HG03575 (cell line): ENCODE measurements at regions not wholly inside any gene's neighbourhood (a gene's known extent, or its start where the extent isn't known, plus 50 kb on each side); places are given as distances from the start of the nearest gene placed in this dataset.

ENCODE experiments used
- ATAC-seq: cut with Tn5 transposase; IDR thresholded peaks from one replicate; pipeline ENCODE4 v1.9.1; 2021; ENCODE audit not compliant: unreplicated experiment, insufficient number of reproducible peaks, low FRiP score; ENCODE audit errors: extremely low read depth

DNA sequence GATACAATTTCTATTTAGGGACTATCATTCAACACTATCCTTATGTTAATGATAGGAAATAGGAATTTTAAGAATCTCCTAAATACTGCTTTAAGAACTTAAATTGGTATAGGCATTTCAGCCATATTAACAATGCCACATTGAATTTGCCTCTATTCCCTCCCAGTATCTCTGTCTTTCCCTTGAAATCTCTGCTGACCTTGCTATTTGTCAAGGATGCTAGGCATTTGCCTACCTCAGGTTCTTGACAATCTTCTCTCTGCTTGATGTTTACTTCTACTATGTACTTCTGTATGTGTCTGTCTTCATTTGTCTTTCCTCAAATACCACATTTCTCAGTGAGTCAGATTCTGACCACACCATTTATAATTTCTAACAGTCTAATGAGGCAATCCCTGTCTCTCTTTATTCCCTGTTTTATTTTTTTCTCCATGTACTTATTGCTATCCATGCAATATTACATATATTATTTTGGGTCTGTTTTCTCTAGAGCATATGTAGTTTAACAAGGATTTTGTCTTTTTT lies 1461.4 kb upstream of the CDH9 start:
- ATAC-seq = no peak

DNA sequence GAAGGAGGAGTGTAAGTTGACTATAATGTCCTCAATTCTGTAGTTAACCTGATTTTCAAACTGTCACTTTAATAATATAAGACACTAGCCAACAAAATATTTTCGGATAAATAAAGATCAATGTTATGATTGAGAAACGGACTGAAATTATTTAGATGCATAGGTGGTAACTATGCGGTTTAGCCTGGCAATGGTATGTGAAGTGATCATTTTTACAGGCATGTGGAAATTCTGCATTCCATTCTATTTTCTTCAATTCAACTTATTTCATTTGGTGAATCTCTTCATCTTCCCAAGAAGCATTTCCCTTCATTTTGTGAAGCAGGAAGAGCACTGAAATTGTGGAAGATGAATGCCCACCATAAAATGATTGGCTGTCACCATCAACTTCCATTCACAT lies 1457.5 kb upstream of the CDH9 start:
- no peak for ATAC-seq

DNA sequence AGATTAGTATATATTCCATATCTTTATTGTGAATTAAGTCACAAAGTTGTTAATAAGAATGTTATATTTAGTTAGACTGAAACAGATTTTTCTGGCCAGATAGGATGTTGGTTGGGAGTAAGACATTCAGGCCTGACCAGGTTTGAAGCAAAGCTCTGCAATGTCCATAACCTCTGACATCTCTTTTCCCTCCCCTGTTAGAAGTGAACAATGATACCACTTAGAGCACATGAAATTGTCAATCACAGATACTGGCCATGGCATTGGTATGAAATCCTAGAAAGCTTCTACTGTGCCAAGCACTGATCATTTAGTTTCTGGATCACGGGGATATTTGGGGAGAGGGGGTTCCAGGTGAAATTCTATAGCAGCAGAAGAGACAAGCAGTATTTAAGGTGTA lies 1455.1 kb upstream of the CDH9 start:
- no peak for ATAC-seq

DNA sequence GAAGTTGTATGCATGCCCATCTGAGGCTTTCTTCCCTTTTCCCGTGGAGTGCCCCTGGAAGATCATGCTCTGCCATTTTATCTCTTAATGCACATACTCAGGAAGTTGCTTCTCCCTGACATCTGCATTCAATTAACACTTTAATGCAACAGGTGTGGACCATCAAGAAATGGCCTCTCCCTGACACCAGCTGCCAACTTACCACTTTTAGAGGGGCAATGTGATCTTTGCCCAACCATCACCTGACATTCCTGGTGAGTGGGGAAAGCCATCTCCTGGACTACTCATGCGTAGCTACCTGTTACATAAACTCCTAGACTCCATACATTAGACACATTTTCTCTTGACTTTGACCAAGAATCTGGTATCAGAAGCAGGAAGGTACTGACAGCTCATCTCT lies 1450.4 kb upstream of the CDH9 start:
- ATAC-seq = no peak

DNA sequence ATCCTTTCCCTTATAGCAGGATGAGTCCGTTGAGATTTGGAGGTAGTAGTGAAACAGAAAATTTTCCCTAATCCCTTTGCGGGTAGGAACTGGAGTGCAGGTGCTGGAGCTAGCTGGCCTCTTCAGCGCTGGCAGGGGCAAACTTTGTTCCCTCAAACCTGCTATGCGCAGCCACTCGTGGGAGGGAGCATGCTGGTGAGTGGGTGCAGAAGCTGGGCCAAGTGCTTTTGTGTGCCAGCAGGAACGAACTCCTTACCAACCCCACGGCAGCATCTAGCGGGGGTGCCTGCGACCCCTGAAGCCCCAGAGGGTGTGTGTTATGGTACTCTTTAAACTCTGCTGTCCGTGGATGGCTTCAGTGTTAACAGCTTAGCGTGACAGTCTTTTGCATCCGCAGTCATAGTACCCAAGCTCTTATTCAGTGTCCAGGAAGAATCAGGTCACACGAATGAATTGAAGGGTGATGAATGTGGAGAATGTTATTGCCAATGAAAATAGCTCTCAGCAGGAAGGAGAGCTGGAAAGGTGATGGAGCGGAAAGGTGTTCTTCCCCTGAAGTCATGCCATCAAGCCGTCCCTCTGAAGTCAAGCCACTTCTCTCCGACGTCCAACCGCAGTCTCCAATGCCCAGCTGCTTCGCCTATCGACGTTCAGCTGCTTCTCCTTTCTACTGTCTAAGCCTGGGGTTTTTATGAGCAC lies 1445.1 kb upstream of the CDH9 start:
- no peak for ATAC-seq

DNA sequence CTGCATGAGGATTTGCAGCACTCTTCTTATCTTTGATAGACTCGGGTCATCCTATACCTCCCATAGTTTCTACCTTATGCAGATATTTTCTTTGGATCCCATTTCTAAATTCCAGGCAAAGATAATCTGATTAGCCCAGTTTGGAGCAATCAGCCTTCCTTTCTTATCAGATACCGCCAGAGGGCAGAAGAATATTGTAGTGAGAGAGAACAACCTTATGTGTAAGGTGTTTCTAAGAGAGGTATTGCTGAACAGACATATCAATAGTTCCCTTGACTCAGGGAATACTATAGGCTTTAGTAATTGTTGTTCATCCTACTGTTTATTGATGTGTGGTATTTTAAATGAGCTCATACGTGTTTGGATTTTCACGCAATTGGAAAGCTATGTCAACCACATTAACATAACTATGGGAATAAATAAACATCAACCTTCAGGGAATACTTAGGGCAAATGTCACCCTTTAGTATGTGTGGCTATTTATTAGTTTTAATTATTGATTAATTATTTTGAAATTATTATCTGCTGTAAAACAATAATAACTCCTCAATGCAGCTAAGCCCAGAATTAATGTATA lies 1435.2 kb upstream of the CDH9 start:
- ATAC-seq = no peak

DNA sequence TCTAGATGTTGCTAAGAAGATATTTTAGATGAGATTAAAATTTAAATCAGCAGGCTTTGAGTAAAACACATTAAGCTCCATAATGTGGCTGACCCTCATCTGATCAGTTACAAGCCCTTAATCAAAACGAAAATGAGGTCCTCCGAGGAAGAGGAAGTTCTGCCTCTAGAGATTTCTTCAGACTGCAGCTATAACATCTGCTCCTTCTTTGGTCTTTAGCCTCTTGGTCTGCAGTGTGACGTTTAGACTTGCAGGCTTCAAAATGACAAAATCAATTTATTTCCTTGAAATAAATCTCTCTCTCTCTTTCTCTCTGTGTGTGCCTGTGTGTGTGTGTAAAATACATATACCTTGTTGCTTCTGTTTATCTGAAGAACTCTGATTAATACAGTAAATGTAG lies 1429.8 kb upstream of the CDH9 start:
- ATAC-seq = no peak

DNA sequence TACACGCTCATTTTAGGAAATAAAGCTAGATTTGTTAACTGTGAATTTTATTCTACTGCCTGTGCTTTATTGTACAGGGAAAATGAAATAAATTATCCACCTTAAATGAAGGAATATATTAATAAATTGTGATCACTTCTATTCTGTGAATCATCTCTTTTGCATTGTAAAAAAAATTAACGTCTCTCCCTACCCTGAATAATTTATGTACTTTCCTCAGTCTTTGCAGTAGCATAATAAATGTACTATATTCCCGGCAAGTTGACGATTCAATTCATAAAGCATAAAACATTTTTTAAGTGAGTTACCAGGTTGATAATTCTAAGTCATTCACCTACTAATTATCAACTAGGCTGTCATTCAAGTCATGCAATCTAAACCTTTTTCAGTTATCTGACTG lies 1425.3 kb upstream of the CDH9 start:
- no peak for ATAC-seq

DNA sequence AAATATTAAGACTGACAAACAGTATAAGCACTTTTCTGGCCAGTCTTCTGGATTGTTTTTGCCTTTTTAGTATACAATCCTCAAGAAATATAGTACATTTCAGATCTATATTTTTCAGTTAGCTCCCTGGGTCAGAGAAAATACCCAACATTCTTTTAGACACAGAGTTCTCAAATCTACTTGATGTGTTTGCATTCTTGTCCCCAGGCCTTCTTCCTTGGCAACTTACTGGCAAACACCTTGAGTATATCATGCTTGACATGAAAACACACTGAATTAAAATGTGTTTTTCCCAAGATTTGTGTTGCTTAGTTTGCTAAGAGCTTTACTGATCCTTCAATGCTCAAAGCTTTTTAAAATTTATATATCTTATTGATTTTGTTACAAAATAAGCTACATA lies 1413.1 kb upstream of the CDH9 start:
- no peak for ATAC-seq

DNA sequence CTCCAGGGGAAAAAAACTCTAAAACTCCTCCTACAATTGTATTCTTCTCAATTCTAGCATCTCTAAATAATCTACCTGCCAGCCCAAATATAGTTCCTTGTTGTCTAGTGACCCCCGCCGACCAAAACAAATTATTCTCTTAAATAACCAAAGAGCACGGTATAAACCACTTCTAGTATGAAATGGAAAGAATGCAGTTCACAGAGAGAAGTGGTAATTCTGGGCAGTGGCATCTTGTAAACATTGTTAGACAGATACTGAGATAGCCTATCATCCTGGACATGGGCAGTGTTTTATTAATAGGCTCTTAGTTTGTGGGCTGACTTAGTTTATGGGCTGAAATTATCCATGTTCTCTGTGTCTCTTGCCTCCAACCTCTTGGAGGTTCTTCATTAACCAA lies 1412.6 kb upstream of the CDH9 start:
- ATAC-seq = no peak

DNA sequence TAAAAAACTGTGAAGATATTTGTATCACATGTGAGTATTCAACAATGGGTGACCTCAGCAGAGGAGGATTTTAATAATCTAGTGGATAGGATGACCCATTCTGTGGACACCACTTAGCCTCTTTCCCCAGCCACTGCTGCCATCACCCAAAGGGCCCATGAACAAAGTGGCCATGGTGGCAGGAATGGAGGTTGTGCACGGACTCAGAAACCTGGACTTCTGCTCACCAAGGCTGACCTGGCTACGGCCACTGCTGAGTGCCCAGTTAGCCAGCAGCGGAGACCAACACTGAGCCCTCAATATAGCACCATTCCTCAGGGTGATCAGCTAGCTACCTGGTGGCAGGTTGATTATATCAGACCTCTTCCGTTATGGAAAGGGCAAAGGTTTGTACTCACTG lies 1410.4 kb upstream of the CDH9 start:
- ATAC-seq = no peak

DNA sequence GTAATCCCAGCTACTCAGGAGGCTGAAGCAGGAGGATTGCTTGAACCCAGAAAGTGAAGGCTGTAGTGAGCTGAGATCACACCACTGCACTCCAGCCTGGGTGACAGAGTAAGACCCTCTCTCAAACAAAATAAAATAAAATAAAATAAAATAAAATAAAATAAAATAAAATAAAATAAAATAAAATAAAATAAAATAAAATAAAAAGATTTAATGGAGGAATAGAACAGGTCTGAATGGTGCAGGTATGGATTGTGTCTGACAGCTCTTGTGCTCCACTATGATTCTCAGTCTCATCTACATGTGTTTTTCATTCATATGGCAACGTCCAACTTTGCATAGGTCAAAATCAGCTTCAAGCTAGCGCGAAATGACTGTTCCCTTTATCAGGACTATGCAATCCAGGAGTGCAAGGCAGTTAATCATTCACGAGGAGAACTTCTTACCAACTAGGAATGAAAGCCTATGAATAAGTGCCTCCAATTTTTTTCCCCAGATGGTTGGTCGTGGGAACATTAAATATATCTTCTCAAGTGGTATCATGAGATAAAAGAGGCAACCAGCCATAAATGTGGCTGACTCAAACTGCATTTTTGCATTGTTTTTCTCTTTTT lies 1392.3 kb upstream of the CDH9 start:
- no peak for ATAC-seq

DNA sequence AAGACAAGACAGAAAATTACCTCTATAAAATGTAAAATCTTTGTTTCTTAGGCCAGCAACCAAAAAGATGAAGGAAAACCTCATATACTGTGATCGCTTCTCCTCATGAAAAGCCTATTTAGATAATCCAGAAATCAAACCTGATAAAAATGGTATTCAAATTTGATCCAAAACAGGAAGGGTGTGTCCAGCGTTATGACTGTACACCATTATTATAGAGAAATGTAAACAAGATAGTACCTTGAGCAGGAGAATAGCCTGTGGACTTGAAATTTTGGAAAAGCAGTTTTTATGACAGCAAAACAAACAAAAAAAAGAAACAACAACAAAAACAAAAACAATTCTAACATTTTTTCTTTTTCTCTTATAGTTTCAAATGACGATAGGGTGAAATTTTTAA lies 1382.8 kb upstream of the CDH9 start:
- no peak for ATAC-seq

DNA sequence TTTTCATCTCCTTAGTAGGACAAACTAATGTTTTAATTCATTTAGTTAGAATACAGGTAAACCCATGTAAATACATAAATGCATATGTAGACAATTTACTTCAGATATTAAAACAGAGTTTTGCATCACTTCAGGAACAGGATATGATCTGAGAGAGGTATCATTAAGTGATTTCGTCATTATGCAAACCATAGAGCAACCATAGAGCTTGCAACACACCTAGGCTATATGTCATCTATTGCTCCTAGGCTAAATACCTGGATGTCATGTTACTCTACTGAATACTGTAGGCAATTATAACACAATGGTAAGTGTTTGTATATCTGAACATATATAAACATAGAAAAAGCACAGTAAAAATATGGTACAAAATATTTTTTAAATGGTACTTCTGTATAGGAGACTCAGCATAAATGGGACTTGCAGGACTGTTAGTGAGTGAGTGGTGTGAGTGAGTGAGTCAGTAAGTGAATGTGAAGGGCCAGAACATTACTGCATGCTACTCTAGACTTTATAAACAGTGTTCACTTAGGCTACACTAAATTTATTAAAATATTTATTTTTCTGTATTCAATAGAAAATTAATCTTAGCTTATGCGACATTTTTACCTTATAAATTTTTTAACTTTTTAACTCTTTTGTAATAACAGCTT lies 1377.5 kb upstream of the CDH9 start:
- no peak for ATAC-seq

DNA sequence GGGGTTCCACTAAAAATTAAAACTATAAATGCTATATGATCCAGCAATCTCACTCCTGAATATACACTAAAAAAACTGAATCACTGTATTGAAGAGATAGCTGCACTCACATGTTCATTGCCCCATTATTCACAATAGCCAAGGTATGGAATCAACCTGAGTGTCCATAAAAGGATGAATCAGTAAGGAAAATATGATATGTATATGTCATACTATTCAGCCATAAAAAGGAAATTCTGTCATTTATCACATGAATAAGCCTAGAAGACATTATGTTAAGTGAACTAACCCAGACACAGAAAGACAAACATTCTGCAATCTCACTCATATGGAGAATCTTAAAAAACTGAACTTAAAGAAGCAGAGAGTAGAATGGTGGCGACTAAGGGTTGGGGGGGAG lies 1376.2 kb upstream of the CDH9 start:
- ATAC-seq = no peak

DNA sequence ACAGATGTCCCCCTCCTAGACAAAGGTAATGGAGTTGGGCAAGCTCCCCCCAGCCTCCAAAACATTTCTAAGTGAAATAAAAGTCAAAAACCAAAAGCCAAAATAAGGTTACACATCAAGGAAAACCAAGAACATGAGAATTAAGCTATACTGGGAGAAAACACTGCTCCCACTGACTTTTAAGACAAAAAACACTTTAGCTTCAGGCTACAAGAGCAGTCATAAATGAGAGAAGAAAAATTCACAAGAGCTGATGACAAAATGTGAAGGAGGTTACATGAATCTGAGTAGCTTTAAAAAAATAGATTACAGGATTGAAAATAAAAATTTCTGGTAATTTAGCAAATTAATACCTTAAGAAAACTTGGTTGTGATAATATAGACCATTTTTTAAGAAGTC lies 1370.3 kb upstream of the CDH9 start:
- no peak for ATAC-seq

DNA sequence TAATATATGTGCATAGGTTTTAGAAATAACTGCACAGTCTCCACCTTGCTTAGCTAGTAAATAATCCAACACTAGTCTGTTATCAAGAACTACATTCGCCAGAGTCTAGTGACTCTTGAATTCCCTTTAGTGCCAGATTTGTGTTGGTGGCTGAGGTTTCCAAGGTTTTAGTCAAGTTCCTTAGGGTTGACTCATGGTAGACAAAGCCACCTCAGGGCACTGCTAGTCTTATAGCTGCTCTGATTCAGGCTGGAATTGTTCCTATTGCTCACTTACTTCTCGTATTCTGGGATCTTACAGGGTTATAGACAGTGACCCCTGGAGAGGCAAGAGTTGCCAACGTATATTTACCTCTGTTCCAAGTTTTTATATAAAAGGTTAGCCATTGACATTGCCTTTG lies 1369.8 kb upstream of the CDH9 start:
- no peak for ATAC-seq

DNA sequence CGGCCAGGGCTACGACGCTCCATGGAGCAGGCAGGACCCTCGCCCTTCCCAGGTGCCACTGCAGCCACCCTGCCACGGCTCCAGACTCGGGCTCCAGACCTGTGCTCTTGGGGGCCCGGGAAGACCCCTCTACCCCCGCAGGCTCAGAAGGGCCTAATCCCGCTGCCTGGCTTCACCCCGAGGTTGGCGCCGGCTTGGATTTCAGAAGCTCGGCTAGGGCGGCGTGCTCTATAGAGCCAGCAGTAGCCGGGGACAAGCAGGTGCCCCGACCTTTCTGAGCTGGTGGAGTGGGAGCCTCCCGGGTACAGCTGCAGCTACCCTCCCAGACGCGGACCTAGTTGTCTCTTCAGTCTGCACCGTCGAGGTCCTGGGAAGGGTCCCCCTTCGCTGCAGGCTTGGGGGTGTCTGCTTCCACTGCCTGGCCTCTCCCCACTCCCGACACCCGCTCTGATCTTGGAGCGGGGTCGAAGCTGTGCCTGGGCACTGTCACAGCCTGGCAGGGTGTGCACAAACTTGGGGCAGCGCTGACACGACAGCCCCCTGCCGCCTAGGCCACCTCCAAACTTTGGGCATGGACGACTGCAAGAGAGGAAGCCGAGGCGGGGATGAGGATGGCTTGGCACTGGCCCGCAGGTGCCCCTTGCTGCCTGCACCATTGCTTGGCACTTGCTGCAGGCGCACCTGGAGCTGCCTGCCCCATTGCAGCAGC lies 1366.1 kb upstream of the CDH9 start:
- ATAC-seq = no peak

DNA sequence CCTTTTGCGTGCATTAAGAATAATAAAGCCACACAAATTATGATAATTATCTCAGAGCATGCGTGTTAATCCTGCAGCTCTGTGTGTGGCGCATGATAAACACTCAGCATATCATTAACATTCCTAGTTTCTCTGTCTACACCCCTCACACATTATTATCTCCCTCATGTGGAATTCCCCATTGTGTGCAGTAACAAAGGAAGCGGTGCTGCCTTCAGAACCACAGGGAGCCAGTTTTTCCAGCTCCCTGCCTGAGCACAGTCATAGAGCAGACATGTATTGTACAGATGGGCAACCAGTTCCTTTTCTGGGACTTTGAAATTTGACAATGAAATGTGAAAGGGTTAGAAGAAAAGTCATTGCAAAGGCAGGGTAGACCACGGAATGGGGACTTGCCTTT lies 1365.5 kb upstream of the CDH9 start:
- ATAC-seq = no peak
